B cell (primary cell): ENCODE measurements at regions not wholly inside any gene's neighbourhood (a gene's known extent, or its start where the extent isn't known, plus 50 kb on each side); places are given as distances from the start of the nearest gene placed in this dataset.

Experiments
- EZH2 ChIP-seq: IDR thresholded peaks from 2 replicates; pipeline ENCODE4 v1.6.1; 2012; ENCODE audit warnings: borderline replicate concordance, low read depth, mild to moderate bottlenecking, moderate library complexity, low read length; ENCODE audit not compliant: insufficient read depth, poor library complexity, severe bottlenecking
- TF ChIP-seq, protein P1 (sequence below): fragments of 200-600 bp; IDR thresholded peaks from one replicate; pipeline ENCODE4 v1.8.0; 2022; ENCODE audit warnings: antibody characterized with exemption, mild to moderate bottlenecking

DNA sequence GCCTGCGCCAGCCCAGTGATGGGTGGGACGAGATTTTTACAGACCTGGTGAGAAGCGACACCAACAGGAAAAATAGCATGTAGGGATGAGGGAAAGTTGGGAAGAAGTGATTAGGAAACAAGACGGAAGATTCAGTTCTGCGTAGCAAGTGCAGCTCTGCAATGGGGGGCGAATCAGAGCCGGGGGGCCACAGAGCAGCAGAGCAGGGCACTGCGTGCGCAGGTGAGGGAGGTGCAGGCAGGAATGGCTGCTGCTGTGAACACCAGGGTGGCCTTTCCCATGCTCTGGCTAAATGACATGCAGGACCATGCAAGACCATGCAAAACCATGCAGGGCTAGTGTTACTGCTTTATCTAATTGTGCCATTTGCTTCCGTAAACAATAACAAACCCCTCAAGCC is 442.7 kb upstream of the FRG1 start:
- TF ChIP-seq, protein P1, sequence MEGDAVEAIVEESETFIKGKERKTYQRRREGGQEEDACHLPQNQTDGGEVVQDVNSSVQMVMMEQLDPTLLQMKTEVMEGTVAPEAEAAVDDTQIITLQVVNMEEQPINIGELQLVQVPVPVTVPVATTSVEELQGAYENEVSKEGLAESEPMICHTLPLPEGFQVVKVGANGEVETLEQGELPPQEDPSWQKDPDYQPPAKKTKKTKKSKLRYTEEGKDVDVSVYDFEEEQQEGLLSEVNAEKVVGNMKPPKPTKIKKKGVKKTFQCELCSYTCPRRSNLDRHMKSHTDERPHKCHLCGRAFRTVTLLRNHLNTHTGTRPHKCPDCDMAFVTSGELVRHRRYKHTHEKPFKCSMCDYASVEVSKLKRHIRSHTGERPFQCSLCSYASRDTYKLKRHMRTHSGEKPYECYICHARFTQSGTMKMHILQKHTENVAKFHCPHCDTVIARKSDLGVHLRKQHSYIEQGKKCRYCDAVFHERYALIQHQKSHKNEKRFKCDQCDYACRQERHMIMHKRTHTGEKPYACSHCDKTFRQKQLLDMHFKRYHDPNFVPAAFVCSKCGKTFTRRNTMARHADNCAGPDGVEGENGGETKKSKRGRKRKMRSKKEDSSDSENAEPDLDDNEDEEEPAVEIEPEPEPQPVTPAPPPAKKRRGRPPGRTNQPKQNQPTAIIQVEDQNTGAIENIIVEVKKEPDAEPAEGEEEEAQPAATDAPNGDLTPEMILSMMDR, result no peak
- TF ChIP-seq EZH2, result no peak
